Cardiac fibroblast (primary cell): ENCODE measurements at regions not wholly inside any gene's neighbourhood (a gene's known extent, or its start where the extent isn't known, plus 50 kb on each side); places are given as distances from the start of the nearest gene placed in this dataset.

ENCODE experiments used
- DNase-seq, 2 donors: peaks; one replicate each; pipeline versions ENCODE4 v3.0.0 to v3.0.0-alpha.2; 2010; ENCODE audit warnings: low read depth in 2 of 2
- H3K4me3 ChIP-seq, 2 donors: replicated peaks in 1 of 2; 1 replicate in 1 of 2; 2 replicates in 1 of 2; pipeline ENCODE4 v1.5.1; 2011; ENCODE audit warnings: low read depth in 2 of 2, low read length in 2 of 2, mild to moderate bottlenecking in 2 of 2, moderate library complexity in 1 of 2
- TF ChIP-seq, protein P1 (sequence below): IDR thresholded peaks from one replicate; pipeline ENCODE4 v1.5.1; 2011; ENCODE audit warnings: low read depth, mild to moderate bottlenecking, low read length, inconsistent platforms

DNA sequence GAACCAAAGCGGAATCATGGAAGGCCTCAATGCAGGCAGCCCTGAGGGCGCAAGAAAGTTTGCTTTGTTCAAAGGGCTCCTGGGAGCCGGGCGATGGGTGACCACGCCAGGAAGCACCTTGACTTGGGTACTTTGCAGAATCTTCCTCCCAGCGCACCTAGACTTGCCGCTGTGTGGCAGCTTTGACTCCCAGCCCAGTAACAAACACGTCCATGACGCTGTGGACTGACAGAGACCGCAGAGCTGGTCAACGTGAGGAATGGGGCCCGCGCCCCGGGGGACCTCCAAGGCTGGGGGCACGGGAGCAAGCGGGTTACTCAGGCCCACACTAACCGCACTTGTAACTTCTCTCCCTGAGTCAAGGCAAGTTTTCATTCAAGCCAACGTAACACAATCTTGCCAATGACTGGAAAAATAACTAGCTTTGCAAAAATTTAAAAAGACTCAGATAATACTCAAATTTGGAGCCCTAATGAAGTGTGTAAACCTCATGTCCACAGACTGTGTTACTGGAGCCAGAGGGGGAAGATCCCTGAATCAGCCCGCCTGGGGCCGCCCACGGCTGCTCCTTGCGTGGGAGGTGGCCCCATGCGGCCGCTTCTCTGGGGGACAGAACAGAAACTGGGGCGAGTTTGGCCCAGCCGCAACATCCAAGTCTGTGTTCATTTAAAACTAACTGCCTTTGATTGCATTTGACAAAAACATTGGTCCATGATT, 130.8 kb downstream of the DNAJB6 start:
- TF ChIP-seq, protein P1, sequence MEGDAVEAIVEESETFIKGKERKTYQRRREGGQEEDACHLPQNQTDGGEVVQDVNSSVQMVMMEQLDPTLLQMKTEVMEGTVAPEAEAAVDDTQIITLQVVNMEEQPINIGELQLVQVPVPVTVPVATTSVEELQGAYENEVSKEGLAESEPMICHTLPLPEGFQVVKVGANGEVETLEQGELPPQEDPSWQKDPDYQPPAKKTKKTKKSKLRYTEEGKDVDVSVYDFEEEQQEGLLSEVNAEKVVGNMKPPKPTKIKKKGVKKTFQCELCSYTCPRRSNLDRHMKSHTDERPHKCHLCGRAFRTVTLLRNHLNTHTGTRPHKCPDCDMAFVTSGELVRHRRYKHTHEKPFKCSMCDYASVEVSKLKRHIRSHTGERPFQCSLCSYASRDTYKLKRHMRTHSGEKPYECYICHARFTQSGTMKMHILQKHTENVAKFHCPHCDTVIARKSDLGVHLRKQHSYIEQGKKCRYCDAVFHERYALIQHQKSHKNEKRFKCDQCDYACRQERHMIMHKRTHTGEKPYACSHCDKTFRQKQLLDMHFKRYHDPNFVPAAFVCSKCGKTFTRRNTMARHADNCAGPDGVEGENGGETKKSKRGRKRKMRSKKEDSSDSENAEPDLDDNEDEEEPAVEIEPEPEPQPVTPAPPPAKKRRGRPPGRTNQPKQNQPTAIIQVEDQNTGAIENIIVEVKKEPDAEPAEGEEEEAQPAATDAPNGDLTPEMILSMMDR, result no peak
- no peak for DNase-seq

DNA sequence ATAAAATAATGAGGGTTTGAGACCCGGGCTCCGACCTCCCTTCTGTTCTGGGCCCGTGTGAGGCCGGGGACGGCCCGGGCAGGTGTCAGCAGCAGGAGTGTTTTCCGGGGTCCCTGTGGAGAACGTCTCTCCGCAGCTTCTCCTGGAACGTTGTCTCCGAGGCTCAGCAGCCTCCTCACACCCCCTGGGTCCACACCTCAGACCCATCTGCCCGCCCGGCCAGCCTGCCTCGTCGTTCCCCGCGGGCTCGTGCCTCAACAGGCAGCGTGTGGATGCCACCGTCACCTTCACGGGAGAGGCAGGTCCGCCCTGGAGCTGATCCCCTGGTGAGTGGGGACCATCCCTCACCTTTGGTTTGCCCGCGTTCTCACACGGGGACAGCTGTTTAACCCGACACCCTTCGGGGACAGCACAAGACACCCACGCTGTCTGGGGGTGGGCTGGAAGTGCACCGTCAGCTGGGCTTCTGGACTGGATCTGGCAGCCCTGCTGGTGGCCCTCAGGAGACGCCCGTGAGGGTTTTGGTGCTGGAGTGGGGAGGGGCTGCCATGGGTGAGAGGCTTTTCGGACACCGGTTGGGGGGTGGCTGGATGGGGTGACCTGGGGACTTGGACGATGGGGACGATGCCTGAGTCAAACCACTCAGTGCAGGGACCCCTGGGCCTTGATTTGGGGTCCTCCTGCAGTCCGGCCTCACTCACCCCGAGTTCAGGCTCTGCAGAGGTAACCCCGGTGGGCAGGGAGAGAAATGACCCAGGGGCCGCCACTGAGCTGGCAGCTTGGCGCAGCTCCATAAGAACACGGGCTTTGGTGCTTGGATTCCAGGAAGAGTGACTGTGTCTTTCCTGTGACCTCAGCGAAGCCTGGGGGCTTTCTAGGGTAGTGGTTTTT, 131.7 kb downstream of the DNAJB6 start:
- no peak overlapping the region for H3K4me3 ChIP-seq
- no peak for DNase-seq
- TF ChIP-seq, protein P1, result no peak

More for the DNA sequence above, 130.8 kb downstream of the DNAJB6 start:
- no peak overlapping the region for H3K4me3 ChIP-seq

DNA sequence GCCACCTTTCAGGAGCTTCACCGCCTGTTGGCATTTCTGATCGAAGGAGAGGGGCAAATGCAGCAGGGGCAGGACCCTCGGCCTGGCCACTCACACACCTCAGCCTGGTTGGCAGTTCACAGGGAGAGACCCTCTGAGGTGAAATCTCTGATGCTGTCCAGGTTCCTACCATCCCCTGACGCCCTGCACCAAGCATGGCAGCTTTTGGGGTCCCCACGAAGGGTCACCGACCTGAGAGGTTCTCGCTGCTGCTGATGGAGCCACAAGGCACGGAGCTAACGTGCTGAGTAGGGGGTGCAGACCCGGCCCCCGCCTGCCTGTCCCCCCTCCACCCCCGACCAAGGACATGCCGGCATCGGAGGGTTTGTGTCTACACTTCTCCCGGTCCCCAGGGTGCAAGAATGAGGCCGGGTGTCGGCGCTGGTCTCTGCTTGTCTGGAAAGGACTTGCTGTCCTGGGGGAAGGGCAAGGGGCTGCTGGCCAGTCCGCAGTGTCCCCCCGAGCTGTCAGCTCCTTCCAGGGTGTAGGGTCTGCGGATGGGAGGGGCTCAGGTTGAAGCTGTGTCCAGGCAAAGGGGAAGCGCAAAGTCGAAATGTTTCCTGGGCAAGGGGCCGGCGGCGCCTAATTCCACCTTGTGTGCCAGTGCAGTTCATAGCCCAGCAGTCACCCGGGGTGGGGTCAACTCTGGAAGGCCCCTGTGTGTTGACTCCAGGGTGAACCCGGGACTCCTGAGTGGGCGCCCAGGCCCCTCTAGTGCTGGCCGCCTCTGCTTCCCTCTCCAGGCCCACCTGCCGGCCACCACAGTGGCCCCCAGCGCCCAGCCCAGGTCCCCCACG, 132.6 kb downstream of the DNAJB6 start:
- TF ChIP-seq, protein P1, result no peak
- no peak for DNase-seq
- no peak overlapping the region for H3K4me3 ChIP-seq

DNA sequence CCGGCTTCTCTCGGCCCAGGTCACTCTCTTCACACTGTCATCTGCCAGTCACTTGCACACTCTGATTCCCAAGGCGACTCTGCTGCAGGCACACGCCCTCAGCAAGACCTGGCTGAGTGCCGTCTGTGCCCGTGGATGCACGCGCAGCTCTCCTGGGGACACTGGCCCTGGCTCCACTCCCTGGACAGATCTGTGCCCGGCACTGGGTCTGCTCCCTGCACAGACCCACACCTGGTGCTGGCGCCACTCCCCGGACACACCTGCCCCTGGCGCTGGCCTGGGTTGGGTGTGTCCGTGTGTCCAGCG, 133.2 kb downstream of the DNAJB6 start:
- TF ChIP-seq, protein P1, result no peak
- no peak overlapping the region for H3K4me3 ChIP-seq
- no peak for DNase-seq

DNA sequence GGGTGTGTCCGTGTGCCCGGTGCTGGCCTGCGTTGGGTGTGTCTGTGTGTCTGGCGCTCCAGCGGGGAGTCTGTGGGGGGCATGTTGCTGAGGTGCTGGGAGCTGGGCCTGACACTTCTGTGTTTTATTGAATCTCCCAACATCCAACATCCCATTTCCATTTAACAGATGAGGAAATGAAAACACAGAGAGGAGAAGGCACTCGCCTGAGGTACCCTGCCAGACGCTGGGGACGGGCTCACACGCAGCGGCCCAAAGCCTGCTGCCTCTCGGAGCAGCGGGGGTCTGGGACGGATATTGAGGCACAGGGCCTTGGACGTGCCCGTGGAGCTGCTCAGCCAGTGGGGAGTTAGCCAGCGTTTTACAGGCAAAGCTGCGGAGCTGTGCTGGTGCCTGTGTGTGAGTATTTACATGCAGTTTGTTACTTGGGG, 133.9 kb downstream of the DNAJB6 start:
- H3K4me3 ChIP-seq, result no peak overlapping the region
- TF ChIP-seq, protein P1, result no peak
- DNase-seq, result no peak

DNA sequence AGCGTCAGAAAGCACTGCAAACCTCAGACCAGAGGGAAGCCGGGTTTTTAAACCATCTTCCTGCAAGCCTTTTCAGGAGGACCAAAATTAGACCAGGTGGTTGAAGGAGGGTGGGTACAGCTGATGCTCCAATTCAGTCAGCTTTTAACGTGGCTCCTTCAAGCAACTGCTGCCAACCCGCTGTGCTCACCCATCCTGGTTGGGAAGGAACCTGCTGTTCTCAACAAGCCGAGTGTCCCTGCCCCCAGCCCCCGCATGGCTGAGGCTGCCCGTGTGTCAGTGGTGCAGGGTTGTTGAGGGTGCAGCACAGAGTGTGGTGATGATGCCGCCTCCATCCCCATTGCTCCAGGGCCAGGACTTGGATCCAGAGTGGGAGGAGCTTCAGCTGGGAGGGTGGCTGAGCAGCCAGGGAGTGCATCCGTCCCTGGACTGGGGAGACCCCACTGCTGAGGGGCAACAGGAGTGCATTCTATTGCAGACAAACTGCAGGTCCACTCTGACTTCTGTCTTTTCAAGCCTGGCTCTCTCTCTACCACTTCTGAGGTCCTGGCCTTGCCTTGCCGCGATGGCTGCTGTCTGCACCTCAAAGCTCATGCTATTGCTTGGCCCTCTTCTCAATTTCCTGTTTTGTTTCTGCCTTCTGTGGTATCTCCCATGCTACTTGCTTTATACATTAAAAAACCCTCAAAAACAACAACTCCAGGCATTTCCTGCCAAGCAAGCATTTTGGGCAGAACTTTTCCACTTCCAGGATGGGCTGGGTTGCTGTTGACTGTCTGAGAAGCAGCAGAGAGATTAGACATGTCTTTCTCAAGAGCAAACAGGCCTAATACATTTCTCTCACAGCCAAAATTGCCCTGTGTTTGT, 134.7 kb downstream of the DNAJB6 start:
- TF ChIP-seq, protein P1, result no peak
- no peak overlapping the region for H3K4me3 ChIP-seq
- no peak for DNase-seq
